NOMO-1 (cell line): ENCODE measurements at regions not wholly inside any gene's neighbourhood (a gene's known extent, or its start where the extent isn't known, plus 50 kb on each side); places are given as distances from the start of the nearest gene placed in this dataset.
"Not testable (repeated sequence)": the region's sequence is repeated elsewhere in the genome, so short reads cannot be mapped to it uniquely, and the experiment has no call there.

ENCODE experiments used
- DNase-seq, 2 experiments: peaks; one replicate each; lab custom pipeline; 2025; ENCODE audit not compliant: unreplicated experiment in 2 of 2; lab: John Stamatoyannopoulos, UW

GRCh38 chr11:134616038-134616437, 204.0 kb upstream of the B3GAT1 start:
- DNase-seq, result no peak

DNA sequence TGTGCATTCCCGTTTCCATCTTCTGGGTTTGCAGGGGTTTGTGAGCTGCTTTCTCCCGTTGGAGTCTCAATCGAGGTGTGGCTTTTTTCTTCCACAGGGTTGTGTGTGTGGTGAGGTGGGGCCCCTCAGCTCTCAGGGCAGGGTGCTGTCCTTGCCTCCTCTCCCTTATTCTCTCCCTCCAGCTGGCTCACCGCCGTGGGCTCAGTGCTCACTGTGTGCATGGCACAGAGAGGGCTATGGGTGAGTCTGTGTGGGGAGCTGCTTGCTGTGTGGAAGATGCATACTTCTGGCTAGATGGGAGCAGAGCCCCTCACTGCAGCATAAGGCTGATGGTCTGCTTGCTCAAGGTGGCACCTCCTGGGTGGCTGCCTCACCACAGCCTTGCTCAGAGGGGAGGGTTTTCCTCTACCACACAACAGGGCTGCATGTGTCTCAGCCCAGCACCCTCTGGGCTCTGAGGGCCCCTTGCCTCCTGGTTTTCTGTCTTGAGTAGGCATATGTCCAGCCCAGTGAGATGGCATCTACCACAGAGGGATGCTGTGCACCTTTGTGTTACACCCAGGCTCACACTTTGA, 203.1 kb upstream of the B3GAT1 start:
- DNase-seq, result no peak

- DNase-seq, result no peak
Observed at GRCh38 chr11:134614141-134614540, 202.1 kb upstream of the B3GAT1 start.

DNA sequence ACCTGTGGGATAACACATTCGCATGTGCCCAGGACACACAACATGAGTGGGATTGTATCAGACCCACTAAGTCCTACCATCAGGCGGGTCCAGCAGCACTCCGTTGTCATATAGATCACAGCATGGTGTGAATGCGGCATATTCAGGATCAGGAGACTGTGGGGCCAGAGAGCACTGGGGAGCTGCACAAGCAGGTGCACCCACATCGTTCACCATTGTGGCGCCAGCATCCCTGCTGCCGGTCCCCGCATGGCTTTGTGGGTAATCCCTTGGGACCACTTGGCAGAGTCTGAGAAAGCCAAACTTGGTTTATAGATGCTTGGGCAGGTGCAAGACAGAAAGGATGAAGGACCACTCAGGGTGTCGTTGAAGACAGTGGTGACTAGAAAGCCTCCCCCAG, 201.6 kb upstream of the B3GAT1 start:
- DNase-seq, result no peak

GRCh38 chr11:134612140-134613030, 200.3 kb upstream of the B3GAT1 start:
- DNase-seq, result no peak

DNA sequence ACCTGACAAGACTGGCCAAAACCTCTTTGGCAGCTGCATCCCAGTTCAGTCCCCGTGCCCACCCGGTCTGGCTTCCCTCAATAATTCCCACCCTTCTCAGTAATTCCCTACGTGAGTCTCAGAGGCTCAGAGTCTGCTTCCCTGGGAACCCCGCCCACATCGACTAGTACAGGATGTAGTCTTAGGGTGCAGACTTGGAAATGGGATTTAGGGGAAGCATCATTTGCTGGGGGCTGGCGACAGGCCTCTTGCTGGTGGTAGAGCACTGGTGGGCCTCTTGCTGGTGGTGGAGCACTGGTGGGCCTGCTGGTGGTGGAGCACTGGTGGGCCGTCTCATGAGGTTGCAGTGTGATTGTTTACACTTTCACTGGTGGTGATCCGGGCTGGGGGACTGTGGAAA, 199.5 kb upstream of the B3GAT1 start:
- no peak for DNase-seq

- no peak for DNase-seq
Observed at GRCh38 chr11:134610116-134610910, 198.3 kb upstream of the B3GAT1 start.

DNA sequence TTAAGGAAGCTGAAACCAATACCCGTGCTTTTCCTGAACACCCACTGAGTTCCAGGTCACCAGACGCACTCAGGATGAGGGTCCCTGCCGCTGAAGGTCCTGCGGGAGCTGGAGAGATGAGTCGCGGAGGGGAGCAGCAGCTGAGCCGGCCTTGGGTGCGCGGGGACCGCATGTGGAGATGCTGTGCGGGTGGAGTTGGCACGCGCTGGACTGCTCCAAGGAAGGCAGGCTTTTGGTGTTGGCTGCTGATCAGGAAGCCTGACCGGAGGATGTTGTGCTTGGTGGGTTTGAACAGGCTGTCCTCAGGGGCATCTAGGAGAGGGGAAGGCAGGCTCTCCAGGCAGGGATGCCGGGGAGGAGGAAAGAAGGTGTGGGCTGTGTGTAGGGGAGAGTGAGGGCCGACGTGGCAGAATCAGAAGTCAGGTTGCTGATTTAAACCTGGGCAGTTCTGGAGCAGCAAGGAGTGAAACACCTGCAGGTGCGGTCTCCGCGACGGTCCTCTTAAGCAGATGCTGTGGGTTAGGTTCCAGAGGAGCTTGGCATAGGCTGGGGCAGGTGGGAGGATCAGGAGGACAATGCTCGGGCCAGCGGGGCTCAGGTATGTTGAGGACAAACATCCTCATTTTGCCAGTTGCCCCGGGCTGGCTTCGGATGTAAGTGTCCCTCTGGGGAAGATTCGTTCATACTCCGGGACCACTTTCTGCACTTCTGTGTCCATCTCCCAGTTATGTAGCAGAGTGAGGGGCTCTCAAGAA, 197.5 kb upstream of the B3GAT1 start:
- DNase-seq, result no peak

GRCh38 chr11:134607963-134608750, 196.1 kb upstream of the B3GAT1 start:
- DNase-seq, result no peak

- no peak for DNase-seq
Observed at GRCh38 chr11:134606251-134606650, 194.2 kb upstream of the B3GAT1 start.

GRCh38 chr11:134604886-134605285, 192.8 kb upstream of the B3GAT1 start:
- no peak for DNase-seq

- DNase-seq, result no peak
Observed at GRCh38 chr11:134599299-134599771, 187.3 kb upstream of the B3GAT1 start.

GRCh38 chr11:134598368-134598767, 186.3 kb upstream of the B3GAT1 start:
- DNase-seq, result no peak

GRCh38 chr11:134597452-134597851, 185.4 kb upstream of the B3GAT1 start:
- DNase-seq, result no peak

DNA sequence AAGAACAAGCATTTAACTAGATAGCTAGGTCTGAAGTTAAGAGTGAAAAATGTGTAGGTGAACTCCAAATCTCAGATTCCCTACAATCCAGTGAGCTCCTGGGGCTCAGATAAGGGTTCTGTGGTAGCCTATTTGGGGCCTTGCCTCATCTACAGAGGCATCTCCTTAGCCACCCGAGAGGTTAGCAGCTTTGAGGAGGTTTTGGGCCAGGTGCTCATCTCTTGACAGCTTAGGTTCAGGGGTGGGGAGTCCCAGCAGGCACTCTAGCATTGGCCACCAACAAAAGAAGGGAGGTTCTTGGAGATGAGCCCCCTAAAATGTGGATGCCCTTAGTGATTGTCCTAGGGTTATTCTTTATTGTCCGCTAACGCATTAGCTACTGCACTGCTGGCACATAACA, 184.4 kb upstream of the B3GAT1 start:
- no peak for DNase-seq

DNA sequence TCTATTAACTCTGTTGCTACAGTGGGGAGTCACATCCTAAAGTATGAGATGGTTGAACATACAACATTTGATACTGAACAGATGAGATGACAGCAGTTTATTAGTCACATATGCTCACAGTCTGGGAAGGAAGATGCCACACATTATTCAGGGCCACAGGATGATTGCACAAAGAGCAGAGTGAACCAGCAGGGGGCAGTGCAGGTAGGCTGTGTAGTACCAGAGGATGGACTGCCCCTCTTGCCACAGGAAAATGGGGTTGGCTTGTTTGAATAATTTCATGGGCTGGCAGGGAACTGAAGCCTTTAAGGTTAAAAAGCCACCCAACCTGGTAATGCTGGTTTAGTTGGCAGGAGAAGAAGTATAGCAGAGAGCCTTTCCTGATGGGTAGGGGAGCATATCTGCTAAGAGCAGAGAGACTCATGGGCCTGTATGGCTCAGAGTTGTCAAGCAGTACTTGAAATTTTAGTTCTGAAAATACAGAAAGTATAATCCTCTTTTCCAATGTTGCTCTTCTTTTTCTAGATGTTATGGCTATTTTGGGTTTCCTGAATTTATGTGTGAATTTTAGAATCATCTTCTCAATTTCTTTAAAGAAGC, 180.4 kb upstream of the B3GAT1 start:
- DNase-seq, result peak in 1 of 2 experiments; percentile 2

GRCh38 chr11:134591338-134591737, 179.3 kb upstream of the B3GAT1 start:
- no peak for DNase-seq

- no peak for DNase-seq
Observed at GRCh38 chr11:134589129-134589528, 177.1 kb upstream of the B3GAT1 start.

GRCh38 chr11:134588460-134589110, 176.5 kb upstream of the B3GAT1 start:
- DNase-seq, result not testable (repeated sequence)
